GM18507 (cell line): ENCODE measurements at regions not wholly inside any gene's neighbourhood (a gene's known extent, or its start where the extent isn't known, plus 50 kb on each side); places are given as distances from the start of the nearest gene placed in this dataset.

Experiments
- DNase-seq: peaks from one replicate; pipeline ENCODE4 v3.0.0; 2011; ENCODE audit warnings: low read depth; ENCODE audit not compliant: insufficient read length; ENCODE audit errors: extremely low spot score
- FAIRE-seq: peaks from 2 replicates; lab custom pipeline; 2011; peaks lifted over from hg19 to GRCh38; lab: Jason Lieb, UNC

GRCh38 chr10:57017356-57018037 lies 656.4 kb upstream of the ZWINT start:
- FAIRE-seq (no peak), DNase-seq (no peak)

DNA sequence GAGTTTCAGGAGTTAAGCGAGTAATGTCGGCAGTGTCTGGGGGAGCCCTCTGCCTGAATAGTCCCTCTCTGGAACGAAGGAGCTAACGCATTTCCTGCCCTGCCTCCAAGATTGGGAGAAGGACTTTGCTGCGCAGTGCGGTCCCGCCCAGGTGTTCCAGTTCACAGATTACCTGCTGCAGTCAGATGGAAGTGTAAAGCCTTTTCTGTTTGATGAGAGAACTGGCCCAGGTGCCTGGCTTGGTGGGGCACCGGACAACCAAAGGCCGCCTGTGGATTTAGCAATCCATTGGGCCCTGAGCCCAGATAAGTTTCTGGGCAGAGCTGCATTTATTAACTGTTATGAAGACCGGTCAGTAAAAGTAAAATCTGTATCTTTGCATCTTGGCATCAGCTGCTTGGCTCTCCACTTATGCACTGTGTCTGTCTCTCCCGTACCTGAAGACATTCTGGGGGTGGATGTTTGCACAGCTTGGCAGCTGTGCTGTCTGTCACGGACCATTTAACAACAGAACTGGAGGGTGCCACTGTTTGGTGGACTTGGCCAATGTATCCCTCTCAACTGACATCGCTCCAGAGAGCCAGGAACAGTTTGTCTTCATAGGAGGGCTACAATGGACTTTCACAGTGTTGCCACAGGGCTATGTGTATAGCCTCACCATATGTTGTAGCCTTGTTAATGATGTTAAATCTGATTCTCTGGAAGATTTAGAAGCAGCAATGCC lies 654.7 kb upstream of the ZWINT start:
- FAIRE-seq, result no peak
- no peak for DNase-seq

- DNase-seq, result no peak
- FAIRE-seq, result no peak
Measured at GRCh38 chr10:57015187-57015586, 654.1 kb upstream of the ZWINT start.

DNA sequence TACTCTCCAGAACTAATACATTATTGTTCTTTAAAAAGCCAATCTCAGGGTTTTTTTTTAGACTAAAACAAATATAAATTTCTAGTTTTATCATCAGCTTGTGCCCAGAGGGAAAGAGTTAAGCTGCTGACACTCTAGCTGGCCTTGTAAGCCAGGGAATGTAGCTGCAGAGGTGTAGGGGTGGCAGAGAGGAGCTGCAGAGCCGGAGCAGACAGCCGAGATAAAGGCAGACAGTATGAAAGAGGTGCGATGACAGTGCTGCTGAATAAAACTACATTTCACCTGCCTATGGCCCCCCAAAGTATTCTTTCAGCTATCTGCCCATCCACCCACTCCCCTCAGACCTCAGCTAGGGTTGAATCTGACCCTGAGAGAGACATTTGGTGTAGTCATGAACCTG lies 653.7 kb upstream of the ZWINT start:
- no peak for FAIRE-seq

GRCh38 chr10:57008189-57008588 lies 647.1 kb upstream of the ZWINT start:
- DNase-seq, result no peak
- no peak for FAIRE-seq

More for the DNA sequence above, 653.7 kb upstream of the ZWINT start:
- no peak for DNase-seq

DNA sequence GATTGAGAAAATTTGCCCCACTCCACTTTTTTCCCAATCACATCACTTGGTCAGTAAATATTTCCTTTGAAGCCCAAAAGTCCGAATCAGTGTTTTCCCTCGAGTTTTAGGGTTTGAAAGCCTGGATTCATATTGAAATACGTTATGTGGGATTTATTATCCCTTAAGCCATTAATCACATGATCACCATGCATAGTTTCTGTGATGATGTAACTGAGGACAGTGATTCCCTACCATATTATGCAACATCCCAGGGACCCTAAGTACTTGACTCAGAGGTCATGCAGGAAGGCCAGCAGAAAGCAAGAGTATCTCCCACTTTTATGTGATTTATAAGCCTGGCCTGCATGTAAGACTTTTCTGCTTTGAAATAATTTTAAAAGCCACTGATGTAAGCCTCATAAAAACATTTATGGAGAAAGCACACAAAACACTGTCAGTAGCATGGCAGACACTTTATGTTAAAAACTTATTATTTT lies 630.6 kb upstream of the ZWINT start:
- FAIRE-seq, result no peak
- no peak for DNase-seq

- DNase-seq, result no peak
- FAIRE-seq, result no peak
Measured at GRCh38 chr10:56975513-56975912, 614.5 kb upstream of the ZWINT start.

GRCh38 chr10:56973766-56974165 lies 612.7 kb upstream of the ZWINT start:
- FAIRE-seq (no peak), DNase-seq (no peak)

DNA sequence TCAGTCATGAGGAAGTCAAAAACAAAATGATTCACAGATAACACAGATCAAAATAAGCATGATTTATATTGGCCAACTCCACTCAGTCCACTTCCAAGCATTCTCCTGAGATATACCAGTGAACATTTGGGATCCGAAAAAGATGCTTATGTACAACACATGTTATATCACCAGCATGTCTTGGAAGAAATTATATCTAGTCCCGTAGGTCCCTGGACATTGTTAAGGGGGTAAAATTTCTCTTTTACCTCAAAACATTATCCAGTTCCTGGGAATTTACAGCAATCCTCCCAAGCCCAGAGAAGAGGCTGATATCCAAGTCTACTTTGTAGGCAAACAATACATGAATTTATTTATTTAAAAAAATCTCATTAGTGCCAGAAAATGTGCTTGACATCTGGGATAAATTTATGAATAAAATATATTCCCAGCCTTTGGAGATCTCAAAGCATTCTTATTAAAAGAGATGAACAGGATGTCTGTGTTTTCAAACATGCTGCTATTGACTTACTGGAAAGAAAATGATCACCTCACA lies 582.2 kb upstream of the ZWINT start:
- FAIRE-seq (no peak), DNase-seq (no peak)

GRCh38 chr10:56934515-56934914 lies 573.5 kb upstream of the ZWINT start:
- DNase-seq, result no peak
- FAIRE-seq, result no peak

- FAIRE-seq (no peak), DNase-seq (no peak)
Measured at GRCh38 chr10:56928714-56929113, 567.7 kb upstream of the ZWINT start.

GRCh38 chr10:56927701-56928100 lies 566.6 kb upstream of the ZWINT start:
- FAIRE-seq, result no peak

DNA sequence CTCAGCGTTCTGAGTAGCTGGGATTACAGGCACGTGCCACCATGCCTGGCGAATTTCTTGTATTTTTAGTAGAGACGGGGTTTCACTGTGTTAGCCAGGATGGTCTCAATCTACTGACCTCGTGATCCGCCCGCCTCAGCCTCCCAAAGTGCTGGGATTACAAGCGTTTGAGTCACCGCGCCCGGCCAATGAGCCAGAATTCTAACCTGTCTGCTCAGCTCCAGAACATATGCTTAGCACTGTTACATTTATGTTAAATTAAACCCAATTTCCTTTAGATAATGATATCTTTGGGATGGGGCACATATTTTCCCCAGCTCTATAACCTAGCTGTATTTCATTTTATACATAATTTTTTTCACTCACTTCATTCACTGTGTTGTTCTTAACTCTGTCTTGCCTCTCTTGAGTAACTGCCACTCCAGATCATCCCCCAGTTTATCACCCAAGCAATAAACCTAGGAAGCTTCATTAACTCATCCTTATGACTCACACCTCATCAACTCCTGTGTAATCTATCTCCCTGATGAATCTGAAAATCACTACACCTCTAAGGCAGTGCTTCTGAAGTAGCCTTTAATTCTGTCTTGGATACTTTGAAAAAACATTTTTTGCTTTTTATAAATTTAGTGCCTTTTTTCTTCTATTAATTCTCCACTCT lies 559.7 kb upstream of the ZWINT start:
- no peak for FAIRE-seq
- no peak for DNase-seq

More at GRCh38 chr10:56927701-56928100, 566.6 kb upstream of the ZWINT start:
- DNase-seq, result no peak

GRCh38 chr10:56912043-56912442 lies 551.0 kb upstream of the ZWINT start:
- no peak for FAIRE-seq

DNA sequence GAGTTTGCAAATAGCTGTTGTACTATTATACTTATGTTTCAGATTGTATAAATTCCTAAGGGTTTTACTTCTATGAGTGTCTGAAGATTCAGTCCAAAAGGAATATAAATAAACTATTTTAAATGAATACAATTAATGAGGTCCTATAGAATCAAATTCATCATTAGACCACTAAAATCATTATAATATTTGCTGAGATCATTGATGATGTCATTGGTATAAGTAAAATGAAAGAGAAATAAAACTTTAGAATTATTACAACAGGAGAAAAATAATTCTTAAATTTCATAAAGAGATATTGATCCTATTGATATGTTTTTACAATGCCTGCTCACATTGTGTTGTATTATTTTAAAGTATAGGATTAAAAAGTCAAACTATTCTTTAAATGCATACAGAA lies 544.0 kb upstream of the ZWINT start:
- FAIRE-seq (no peak), DNase-seq (no peak)

More at GRCh38 chr10:56912043-56912442, 551.0 kb upstream of the ZWINT start:
- DNase-seq, result no peak

DNA sequence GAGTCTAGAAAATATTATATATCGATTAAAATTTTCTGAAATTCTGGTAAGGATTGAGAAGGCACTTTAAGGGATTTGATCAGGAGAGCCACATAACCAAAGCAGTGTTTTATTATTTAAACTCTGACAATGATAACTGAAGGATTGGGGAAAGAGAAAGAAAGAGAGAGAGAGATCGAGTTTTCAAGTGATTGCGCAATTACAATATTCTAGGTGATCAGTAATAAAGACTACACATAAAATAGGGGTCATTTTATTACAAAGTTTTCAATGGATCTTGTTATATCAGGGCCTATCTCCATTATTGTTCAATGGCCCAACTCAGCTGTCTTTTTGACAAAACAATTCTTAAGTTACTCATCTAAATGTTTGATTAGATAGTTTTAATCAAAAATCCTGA lies 541.5 kb upstream of the ZWINT start:
- FAIRE-seq, result no peak

DNA sequence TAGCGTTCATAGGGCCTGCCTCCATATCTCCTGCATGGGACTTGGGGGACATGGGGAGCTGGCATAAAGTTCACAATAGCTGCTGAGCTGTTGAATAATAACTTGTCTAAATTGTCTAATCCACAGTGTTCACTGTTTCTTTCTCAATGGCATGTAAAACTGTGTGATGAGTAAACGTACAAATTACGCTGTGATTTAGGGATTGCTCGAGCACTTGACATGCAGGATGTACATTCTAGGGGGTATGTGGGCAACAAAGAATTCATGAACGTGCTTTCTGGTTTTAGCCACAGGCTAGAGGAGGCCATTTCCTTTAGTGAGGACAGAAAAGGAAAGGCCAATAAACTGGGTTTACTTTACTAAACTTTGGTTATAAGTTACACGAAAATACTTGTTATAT lies 534.2 kb upstream of the ZWINT start:
- no peak for FAIRE-seq
- DNase-seq, result no peak

More for the DNA sequence above, 541.5 kb upstream of the ZWINT start:
- no peak for DNase-seq

DNA sequence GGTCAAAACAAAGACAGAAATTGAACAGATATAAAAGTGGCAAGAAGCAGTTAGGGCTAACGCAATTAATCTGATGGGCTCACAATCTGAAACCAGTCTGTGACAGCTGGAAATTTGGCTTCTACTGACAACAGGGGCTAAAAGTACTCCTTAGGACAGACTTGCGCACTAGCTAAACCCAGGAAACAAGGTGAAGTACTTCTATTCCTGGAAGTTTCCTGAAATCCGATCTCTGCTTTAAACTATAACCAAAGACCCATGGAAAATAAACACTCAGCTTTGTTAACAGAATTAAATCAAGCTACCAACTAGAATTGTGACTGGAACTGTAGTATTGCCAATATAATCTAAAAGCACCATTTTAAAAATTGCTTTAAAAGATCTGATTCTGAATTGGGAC lies 520.2 kb upstream of the ZWINT start:
- no peak for FAIRE-seq
- DNase-seq, result no peak

DNA sequence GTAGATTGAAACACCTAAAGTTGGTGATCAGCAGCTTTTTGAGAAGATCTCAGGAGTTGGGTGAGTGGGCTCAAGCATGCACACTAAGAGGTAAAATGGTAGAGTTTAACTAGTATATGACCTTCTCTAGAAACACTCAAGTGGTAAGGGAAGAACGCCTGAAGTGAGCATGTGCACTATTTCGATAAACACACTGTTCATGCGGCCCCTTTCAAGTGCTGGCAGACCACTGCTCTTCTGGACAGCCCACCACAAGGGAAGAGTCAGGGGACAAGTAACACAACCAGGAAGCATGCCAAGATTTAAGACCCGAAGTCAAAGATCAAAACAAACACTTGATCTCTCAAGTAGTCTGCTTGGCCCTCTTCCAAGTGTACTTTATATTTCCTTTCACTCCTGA lies 519.5 kb upstream of the ZWINT start:
- no peak for DNase-seq
- no peak for FAIRE-seq

DNA sequence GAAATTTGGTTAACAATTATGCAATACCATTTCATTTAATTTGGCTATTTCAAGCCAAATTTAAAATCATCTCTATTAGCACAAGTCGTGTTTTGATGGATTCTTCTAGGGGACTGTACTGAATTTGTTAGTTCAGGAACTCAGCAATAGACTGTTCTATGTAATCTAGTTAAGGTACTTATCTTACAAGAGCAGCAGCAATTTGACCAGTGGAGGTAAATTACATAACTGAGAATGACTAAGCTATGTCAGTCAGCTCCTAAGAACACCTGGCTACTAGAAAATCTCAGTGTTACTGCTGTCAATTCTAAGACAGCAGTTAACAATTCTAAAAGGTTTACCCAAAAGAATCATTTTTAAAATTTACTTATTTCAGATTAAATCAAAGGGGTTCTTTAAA lies 513.9 kb upstream of the ZWINT start:
- DNase-seq, result no peak
- no peak for FAIRE-seq
